ENCODE measurements at regions not wholly inside any gene's neighbourhood (a gene's known extent, or its start where the extent isn't known, plus 50 kb on each side); places are given as distances from the start of the nearest gene placed in this dataset.

DNA sequence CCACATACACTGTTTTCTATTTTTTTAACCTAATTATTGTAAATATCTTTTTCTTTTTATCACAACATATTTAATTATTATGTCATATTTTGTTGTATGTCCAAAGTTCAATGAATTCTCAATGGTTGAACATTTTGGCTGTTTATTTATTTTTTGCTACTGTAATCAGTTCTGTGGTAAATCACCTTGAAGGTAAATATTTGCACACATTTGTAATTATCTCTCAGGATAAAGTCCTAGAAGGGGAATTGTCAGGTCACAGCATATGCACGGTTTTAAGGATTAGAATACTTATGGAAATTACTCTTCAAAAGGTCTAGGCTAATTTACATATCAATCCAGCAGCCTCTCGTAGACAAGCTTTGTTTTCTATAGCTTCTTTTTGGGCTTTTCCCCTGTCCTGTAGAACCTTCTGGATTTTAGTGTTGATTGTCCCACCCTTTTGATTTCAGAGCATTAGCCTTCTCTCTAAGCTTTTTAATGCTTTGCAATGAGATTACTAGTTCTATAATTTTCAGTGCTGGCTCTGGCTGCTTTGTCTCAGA lies 362.6 kb downstream of the KCNRG start:
- Histone ChIP-seq H3K27me3 (ENCODE audit: insufficient read depth, low read length) (no peaks in the 10 kb centered on the region), H3K36me3 (ENCODE audit: insufficient read depth, low read depth, low read length) (no peaks in the 10 kb centered on the region), H3K9me3 (ENCODE audit: insufficient read depth, low read depth, low read length) (peaks cover 18% of the 10 kb centered on the region), H3K4me1 (ENCODE audit: insufficient read depth, low read length) (peaks cover 20% of the 10 kb centered on the region; the same call in 1 of the 2 replicates), H3K9ac (ENCODE audit: low read depth, low read length) (no peak overlapping the region), H3K27ac (ENCODE audit: low read length) (no peak overlapping the region), H3K4me3 (ENCODE audit: low read length) (peak overlapping the region; percentile 21; the same call in 1 of the 2 replicates)

GRCh38 chr13:50378509-50379044 lies 363.3 kb downstream of the KCNRG start:
- H3K9ac ChIP-seq (ENCODE audit: low read depth, low read length), result no peak overlapping the region
- H3K36me3 ChIP-seq (ENCODE audit: insufficient read depth, low read depth, low read length), result no peaks in the 10 kb centered on the region
- H3K4me1 ChIP-seq (ENCODE audit: insufficient read depth, low read length), result peaks cover 20% of the 10 kb centered on the region; the same call in 1 of the 2 replicates
- peaks cover 18% of the 10 kb centered on the region for H3K9me3 ChIP-seq (ENCODE audit: insufficient read depth, low read depth, low read length)
- H3K27ac ChIP-seq (ENCODE audit: low read length), result no peak overlapping the region
- H3K4me3 ChIP-seq (ENCODE audit: low read length), result peak overlapping the region; percentile 21; the same call in 1 of the 2 replicates
- H3K27me3 ChIP-seq (ENCODE audit: insufficient read depth, low read length), result no peaks in the 10 kb centered on the region

DNA sequence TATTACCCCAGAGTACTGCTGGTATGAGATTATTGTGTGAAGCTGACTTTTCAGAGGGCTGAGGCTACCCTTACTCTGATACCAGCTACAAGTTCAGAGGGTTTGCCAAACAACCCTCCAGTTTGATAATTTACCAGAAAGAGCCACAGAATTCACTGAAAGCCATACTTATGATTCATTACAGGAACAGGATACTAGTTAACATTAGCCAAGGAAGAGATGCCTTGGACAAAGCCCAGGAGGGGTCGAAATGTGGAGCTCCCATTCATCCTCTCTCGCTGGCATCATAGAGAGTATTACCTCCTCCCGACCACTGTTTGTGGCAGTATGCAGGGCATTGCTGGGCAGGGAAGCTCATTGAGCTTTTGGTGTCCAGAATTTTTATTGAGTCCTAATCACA lies 364.3 kb downstream of the KCNRG start:
- Histone ChIP-seq H3K4me1 (ENCODE audit: insufficient read depth, low read length) (peaks cover 20% of the 10 kb centered on the region; the same call in 1 of the 2 replicates), H3K9me3 (ENCODE audit: insufficient read depth, low read depth, low read length) (peaks cover 18% of the 10 kb centered on the region), H3K36me3 (ENCODE audit: insufficient read depth, low read depth, low read length) (no peaks in the 10 kb centered on the region), H3K27me3 (ENCODE audit: insufficient read depth, low read length) (no peaks in the 10 kb centered on the region), H3K9ac (ENCODE audit: low read depth, low read length) (no peak overlapping the region), H3K27ac (ENCODE audit: low read length) (no peak overlapping the region), H3K4me3 (ENCODE audit: low read length) (no peak overlapping the region)

DNA sequence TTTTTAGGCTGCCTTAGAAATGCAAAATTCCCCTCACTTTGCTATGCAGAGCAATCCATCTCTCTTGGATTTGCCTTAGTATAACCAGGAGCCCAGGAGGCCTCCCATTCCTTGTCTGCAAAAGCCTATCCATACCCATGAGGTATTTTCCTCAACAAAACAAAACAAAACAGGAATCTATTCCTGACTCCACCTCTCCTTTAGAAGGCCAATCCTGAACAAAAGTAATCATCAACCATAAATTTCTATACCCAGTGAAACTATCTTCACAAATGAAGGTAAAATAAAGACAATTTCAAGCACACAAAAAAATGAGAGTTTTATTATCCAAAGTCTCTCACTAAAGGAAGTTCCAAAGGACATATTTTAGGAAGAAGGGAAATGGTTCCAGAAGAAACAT lies 365.7 kb downstream of the KCNRG start:
- Histone ChIP-seq H3K4me1 (ENCODE audit: insufficient read depth, low read length) (peaks cover 20% of the 10 kb centered on the region; the same call in 1 of the 2 replicates), H3K9me3 (ENCODE audit: insufficient read depth, low read depth, low read length) (peaks cover 18% of the 10 kb centered on the region)

GRCh38 chr13:50382511-50382910 lies 367.3 kb downstream of the KCNRG start:
- Histone ChIP-seq H3K4me1 (ENCODE audit: insufficient read depth, low read length) (peaks cover 29% of the 10 kb centered on the region; the same call in 1 of the 2 replicates), H3K9ac (ENCODE audit: low read depth, low read length) (no peak overlapping the region), H3K36me3 (ENCODE audit: insufficient read depth, low read depth, low read length) (no peaks in the 10 kb centered on the region), H3K27ac (ENCODE audit: low read length) (no peak overlapping the region), H3K27me3 (ENCODE audit: insufficient read depth, low read length) (no peaks in the 10 kb centered on the region), H3K9me3 (ENCODE audit: insufficient read depth, low read depth, low read length) (peaks cover 18% of the 10 kb centered on the region), H3K4me3 (ENCODE audit: low read length) (no peak overlapping the region)

More for the DNA sequence above, 365.7 kb downstream of the KCNRG start:
- no peak overlapping the region for H3K27ac ChIP-seq (ENCODE audit: low read length)
- H3K36me3 ChIP-seq (ENCODE audit: insufficient read depth, low read depth, low read length), result no peaks in the 10 kb centered on the region
- no peak overlapping the region for H3K4me3 ChIP-seq (ENCODE audit: low read length)
- no peaks in the 10 kb centered on the region for H3K27me3 ChIP-seq (ENCODE audit: insufficient read depth, low read length)
- no peak overlapping the region for H3K9ac ChIP-seq (ENCODE audit: low read depth, low read length)

DNA sequence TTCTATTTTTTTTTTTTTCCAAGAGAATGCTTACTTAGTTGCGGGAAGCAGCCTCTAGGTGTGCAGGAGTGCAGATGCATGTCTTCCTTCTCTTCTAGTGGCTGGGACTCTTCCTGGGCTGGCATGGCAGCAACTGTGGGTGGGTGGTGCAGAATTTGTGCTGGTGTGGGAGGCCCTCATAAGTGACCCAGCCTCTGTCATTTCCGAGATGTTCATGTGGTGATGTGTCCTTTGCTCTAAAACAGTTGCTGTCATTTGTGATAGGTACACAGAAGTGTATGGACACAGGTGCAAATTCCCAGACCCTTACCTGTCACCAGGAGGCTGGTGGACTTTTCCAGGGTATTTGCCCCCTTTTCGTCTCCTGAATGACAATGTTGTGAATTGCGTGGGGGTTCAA lies 367.7 kb downstream of the KCNRG start:
- H3K9ac ChIP-seq (ENCODE audit: low read depth, low read length), result no peak overlapping the region
- H3K4me3 ChIP-seq (ENCODE audit: low read length), result no peak overlapping the region
- peaks cover 18% of the 10 kb centered on the region for H3K9me3 ChIP-seq (ENCODE audit: insufficient read depth, low read depth, low read length)
- H3K4me1 ChIP-seq (ENCODE audit: insufficient read depth, low read length), result peaks cover 25% of the 10 kb centered on the region; the same call in 1 of the 2 replicates
- no peaks in the 10 kb centered on the region for H3K36me3 ChIP-seq (ENCODE audit: insufficient read depth, low read depth, low read length)
- no peaks in the 10 kb centered on the region for H3K27me3 ChIP-seq (ENCODE audit: insufficient read depth, low read length)
- H3K27ac ChIP-seq (ENCODE audit: low read length), result no peak overlapping the region

GRCh38 chr13:50384724-50385123 lies 369.5 kb downstream of the KCNRG start:
- no peaks in the 10 kb centered on the region for H3K27me3 ChIP-seq (ENCODE audit: insufficient read depth, low read length)
- H3K9ac ChIP-seq (ENCODE audit: low read depth, low read length), result no peak overlapping the region
- peaks cover 18% of the 10 kb centered on the region for H3K9me3 ChIP-seq (ENCODE audit: insufficient read depth, low read depth, low read length)
- no peak overlapping the region for H3K27ac ChIP-seq (ENCODE audit: low read length)
- peaks cover 19% of the 10 kb centered on the region; the same call in 1 of the 2 replicates for H3K4me1 ChIP-seq (ENCODE audit: insufficient read depth, low read length)
- no peak overlapping the region for H3K4me3 ChIP-seq (ENCODE audit: low read length)
- no peaks in the 10 kb centered on the region for H3K36me3 ChIP-seq (ENCODE audit: insufficient read depth, low read depth, low read length)

- H3K9ac ChIP-seq (ENCODE audit: low read depth, low read length), result peak overlapping the region; percentile 39; the same call in 1 of the 2 replicates
- peak overlapping the region; percentile 42 for H3K27ac ChIP-seq (ENCODE audit: low read length)
- peak overlapping the region; percentile 32; the same call in 1 of the 2 replicates for H3K4me3 ChIP-seq (ENCODE audit: low read length)
- no peaks in the 10 kb centered on the region for H3K27me3 ChIP-seq (ENCODE audit: insufficient read depth, low read length)
- H3K9me3 ChIP-seq (ENCODE audit: insufficient read depth, low read depth, low read length), result peaks cover 4% of the 10 kb centered on the region
- H3K4me1 ChIP-seq (ENCODE audit: insufficient read depth, low read length), result peaks cover 27% of the 10 kb centered on the region; the same call in 1 of the 2 replicates
- H3K36me3 ChIP-seq (ENCODE audit: insufficient read depth, low read depth, low read length), result no peaks in the 10 kb centered on the region
Observed at GRCh38 chr13:50386541-50387050, 371.4 kb downstream of the KCNRG start.

- H3K9ac ChIP-seq (ENCODE audit: low read depth, low read length), result peak overlapping the region; percentile 39; the same call in 1 of the 2 replicates
- no peaks in the 10 kb centered on the region for H3K9me3 ChIP-seq (ENCODE audit: insufficient read depth, low read depth, low read length)
- H3K4me3 ChIP-seq (ENCODE audit: low read length), result peak overlapping the region; percentile 32; the same call in 1 of the 2 replicates
- peaks cover 27% of the 10 kb centered on the region; the same call in 1 of the 2 replicates for H3K4me1 ChIP-seq (ENCODE audit: insufficient read depth, low read length)
- no peaks in the 10 kb centered on the region for H3K36me3 ChIP-seq (ENCODE audit: insufficient read depth, low read depth, low read length)
- H3K27ac ChIP-seq (ENCODE audit: low read length), result peak overlapping the region; percentile 42
- no peaks in the 10 kb centered on the region for H3K27me3 ChIP-seq (ENCODE audit: insufficient read depth, low read length)
Observed at GRCh38 chr13:50387051-50387581, 371.9 kb downstream of the KCNRG start.

- Histone ChIP-seq H3K4me3 (ENCODE audit: low read length) (no peak overlapping the region), H3K9me3 (ENCODE audit: insufficient read depth, low read depth, low read length) (no peaks in the 10 kb centered on the region), H3K4me1 (ENCODE audit: insufficient read depth, low read length) (peaks cover 28% of the 10 kb centered on the region; the same call in 1 of the 2 replicates), H3K27me3 (ENCODE audit: insufficient read depth, low read length) (no peaks in the 10 kb centered on the region), H3K27ac (ENCODE audit: low read length) (no peak overlapping the region), H3K36me3 (ENCODE audit: insufficient read depth, low read depth, low read length) (no peaks in the 10 kb centered on the region), H3K9ac (ENCODE audit: low read depth, low read length) (no peak overlapping the region)
Observed at GRCh38 chr13:50388481-50388880, 373.2 kb downstream of the KCNRG start.

DNA sequence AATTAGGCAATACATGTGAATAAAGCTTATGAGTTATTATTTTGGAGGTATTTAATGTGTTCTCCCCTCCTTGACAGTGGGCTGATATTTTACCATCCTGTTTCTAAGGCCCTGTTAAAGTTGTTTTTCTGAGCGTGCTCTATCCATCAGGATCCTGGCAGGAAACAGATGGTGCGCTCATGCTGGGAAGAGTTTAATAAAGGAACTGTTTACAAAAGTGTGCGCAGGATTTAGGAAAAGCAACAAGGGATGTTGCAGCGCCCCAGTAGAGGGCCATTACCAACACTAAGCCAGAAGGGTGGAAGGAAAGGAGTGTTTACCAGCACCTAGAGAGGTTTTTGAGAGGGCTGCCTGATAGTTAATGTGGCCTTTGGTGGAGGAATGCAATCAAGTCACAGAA lies 374.5 kb downstream of the KCNRG start:
- Histone ChIP-seq H3K27me3 (ENCODE audit: insufficient read depth, low read length) (no peaks in the 10 kb centered on the region), H3K4me3 (ENCODE audit: low read length) (no peak overlapping the region), H3K9ac (ENCODE audit: low read depth, low read length) (no peak overlapping the region), H3K36me3 (ENCODE audit: insufficient read depth, low read depth, low read length) (no peaks in the 10 kb centered on the region), H3K9me3 (ENCODE audit: insufficient read depth, low read depth, low read length) (no peaks in the 10 kb centered on the region), H3K4me1 (ENCODE audit: insufficient read depth, low read length) (peaks cover 33% of the 10 kb centered on the region; the same call in 1 of the 2 replicates), H3K27ac (ENCODE audit: low read length) (no peak overlapping the region)

Data from iPS-20b (cell line).